SK-N-MC (cell line): ENCODE measurements at regions not wholly inside any gene's neighbourhood (a gene's known extent, or its start where the extent isn't known, plus 50 kb on each side); places are given as distances from the start of the nearest gene placed in this dataset.

Source experiments
- EZH2 ChIP-seq: fragments of 200-600 bp; sonication (generic); IDR thresholded peaks from one replicate; pipeline ENCODE4 v1.6.1; 2017; ENCODE audit warnings: antibody characterized with exemption
- POLR2AphosphoS5 ChIP-seq: IDR thresholded peaks from 2 replicates; pipeline ENCODE4 v1.6.1; 2012; ENCODE audit warnings: mild to moderate bottlenecking, low read depth, low read length, borderline replicate concordance

- no peak for TF ChIP-seq EZH2
- TF ChIP-seq POLR2AphosphoS5, result no peak
Observed at GRCh38 chr4:126687655-126688358, 945.0 kb upstream of the INTU start.
